Non-pigmented ciliary epithelial cell (primary cell): ENCODE measurements at regions not wholly inside any gene's neighbourhood (a gene's known extent, or its start where the extent isn't known, plus 50 kb on each side); places are given as distances from the start of the nearest gene placed in this dataset.

Experiments used
- DNase-seq: peaks from one replicate; pipeline ENCODE4 v3.0.0-alpha.2; 2010; ENCODE audit warnings: low read depth

DNA sequence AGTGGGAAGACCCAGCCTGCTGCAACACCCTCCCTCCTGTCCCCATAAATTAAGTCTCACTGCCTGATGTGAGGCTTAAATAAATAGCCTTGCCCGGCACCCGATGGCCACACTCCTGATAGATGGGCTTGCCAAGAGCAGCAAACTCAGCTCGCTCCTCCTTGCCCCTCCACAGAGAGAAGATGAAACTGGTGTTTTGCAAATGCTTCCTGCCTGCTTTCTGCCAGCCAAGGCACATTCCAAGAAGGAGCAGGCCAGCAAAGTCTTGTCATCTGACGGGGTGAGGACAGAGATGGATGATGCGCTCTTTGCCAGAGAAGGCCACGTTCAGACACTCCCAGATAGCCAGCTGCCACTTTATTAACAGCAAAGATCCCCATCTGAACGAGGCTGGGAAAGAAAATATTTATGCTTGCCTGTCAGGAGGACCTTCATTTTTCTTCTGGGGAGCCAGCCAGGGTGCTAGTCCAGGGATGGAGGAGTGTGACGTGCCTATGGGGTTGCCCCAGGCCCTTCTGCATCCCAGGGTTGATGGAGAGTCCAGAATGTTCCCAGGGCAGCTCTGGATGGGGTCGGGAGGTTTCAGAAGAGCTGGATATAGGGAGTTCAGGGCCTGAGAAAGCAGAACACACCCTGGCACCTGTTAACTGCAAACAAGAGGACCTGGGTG is 265.4 kb downstream of the FOXD2 start:
- DNase-seq: no peak

DNA sequence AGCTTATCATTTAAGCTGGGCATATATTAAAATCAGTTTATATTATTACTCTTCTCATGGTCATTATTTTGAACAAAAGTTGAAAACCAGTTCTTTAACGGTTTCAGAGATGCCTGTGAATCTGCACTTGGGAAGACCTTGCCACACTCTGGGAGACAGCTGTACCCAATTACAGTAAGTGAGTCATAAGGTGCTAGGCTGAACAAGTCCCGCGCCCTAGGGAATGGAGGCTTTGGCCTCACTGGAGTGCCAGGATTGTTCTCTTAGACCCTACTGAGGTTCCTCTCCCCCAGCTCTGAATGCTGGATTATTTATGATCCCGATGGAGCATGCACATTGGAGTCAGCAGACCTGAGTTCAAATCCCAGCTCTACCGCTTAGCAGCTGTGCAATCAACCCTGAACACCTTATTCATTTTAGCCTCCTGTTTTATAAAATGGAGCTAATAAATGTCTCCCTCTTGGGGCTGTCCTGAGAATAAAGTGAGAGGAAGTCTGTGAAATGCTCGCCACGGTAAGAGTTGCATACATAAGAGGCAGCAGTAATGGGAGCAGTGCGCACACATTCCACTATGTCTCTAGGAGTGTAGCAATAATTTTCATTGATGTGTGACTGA is 266.2 kb downstream of the FOXD2 start:
- DNase-seq: no peak

GRCh38 chr1:47705517-47706130 is 267.8 kb downstream of the FOXD2 start:
- no peak for DNase-seq

DNA sequence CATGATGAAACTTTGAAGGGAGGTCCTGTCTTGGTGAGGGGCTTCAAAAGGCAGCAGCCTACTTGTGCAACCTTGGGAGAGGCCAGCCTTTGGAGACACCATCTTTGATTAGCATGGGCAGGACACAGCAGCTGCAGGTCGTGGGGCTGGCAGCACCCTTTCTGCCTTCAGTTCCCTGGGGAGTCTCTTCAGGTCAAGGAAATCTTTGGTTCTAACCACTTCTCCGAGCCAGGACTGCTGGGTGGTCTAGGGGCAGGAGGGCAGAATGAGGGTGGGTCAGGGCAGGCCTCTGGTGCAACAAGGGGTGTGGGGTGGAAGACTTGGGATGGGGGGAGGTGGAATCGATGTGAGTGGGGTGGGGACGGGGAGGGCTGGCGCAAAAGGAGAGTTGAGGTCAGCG is 269.7 kb downstream of the FOXD2 start:
- DNase-seq: no peak

DNA sequence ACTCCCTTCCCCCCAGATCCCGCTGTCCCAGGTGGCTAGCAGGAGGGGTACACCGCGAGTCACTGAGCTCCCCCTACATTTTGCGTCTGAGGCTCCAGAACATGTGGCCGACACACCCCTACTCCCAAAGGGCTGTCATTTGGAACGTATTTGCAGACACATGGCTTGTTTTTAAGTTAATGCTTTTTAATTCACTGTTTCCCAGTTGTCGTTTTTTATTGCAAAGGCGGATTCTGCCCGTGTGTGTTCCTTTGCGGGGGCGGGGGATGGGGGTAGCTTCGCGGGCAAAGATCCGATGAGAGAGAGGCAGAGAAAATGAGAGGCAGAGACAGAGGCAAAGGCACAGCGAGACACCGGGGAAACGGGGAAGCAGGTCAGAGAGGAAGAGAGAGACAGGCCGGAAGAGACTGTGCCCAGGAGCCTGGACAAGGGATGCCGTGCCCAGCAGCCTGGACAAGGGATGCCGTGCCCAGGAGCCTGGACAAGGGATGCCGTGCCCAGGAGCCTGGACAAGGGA is 270.2 kb downstream of the FOXD2 start:
- DNase-seq: no peak

DNA sequence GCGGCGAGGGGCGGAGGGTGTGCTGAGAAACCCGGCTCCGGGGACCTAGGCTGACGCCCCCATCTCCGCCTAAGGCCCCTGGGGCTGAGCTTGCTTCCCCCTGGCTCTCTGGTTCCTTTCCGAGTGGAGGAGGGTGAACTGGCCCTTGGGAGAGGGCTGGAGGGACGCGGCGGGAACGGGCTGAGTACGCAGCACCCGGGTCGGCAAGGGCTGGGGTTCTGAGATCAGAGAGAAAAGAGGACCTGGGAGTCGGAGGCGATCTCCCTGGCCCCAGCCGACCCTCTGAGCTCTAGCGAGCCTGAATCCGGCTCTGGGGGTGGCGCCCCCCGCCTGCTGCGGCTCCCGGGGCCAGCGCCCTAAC is 270.8 kb downstream of the FOXD2 start:
- no peak for DNase-seq

DNA sequence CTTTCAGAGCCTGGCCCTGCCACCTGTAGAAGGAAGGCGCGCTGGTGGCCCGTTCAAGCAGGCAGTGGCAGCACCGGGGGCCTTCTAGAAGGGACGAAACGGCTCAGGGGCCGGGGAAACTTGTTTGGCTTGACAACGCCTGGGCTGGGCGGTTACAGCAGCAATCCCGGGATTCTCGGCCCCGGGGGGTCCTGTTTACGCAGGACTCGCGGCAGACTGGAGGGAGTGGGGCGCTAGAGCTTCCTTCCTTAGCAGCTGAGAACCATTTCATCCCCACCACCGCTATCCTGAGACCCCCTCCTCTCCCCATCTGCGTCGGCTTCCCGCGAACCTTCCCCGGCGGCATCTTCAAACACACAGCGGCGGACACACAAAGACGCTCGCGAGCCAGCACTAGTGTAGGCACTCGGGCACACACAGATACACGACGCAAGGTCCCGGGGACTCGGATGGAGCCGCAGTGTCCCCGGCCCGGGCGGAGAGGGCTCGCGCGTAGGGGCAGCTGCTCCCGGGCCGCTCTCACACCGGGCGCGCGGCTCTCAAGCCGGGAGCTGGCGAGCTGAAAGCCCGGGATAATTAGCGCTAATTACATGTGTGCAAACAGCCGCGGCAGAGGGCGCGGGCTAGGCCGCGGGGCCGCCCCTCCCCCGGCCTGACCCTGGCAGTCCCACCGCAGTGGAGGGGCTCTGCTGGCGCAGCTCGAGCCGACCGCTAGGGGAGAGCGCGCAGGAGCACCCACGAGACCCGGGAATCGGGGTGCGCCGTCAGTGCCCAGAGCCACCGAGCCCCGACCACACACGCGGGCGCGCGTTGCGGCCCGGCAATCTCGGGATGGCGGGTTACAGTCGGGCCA is 271.4 kb downstream of the FOXD2 start:
- DNase-seq: no peak

- DNase-seq: no peak
Observed at GRCh38 chr1:47709872-47710231, 272.0 kb downstream of the FOXD2 start.

- no peak for DNase-seq
Observed at GRCh38 chr1:47710329-47711071, 272.7 kb downstream of the FOXD2 start.
